Endodermal cell (in vitro differentiated cells): ENCODE measurements at regions not wholly inside any gene's neighbourhood (a gene's known extent, or its start where the extent isn't known, plus 50 kb on each side); places are given as distances from the start of the nearest gene placed in this dataset.

Experiments used
- DNase-seq: peaks from one replicate; pipeline ENCODE4 v3.0.0-alpha.2; 2017
- H3K27ac ChIP-seq: 2 replicates; pipeline ENCODE4 v1.5.1; 2013; ENCODE audit warnings: mild to moderate bottlenecking, low read depth, low read length, moderate library complexity
- H3K27me3 ChIP-seq: 2 replicates; pipeline ENCODE4 v1.6.1; 2013; ENCODE audit warnings: mild to moderate bottlenecking, low read length, moderate library complexity; ENCODE audit not compliant: insufficient read depth, control insufficient read depth, poor library complexity, severe bottlenecking
- H3K36me3 ChIP-seq: 2 replicates; pipeline ENCODE4 v1.7.0; 2013; ENCODE audit warnings: mild to moderate bottlenecking, low read length, moderate library complexity; ENCODE audit not compliant: control insufficient read depth, insufficient read depth
- H3K4me1 ChIP-seq: one replicate; pipeline ENCODE4 v1.7.0; 2013; ENCODE audit warnings: low read length; ENCODE audit not compliant: control insufficient read depth, insufficient read depth
- H3K4me3 ChIP-seq: 2 replicates; pipeline ENCODE4 v1.5.1; 2013; ENCODE audit warnings: mild to moderate bottlenecking, low read length, moderate library complexity
- H3K9ac ChIP-seq: 2 replicates; pipeline ENCODE4 v1.6.1; 2013; ENCODE audit warnings: mild to moderate bottlenecking, low read length, moderate library complexity; ENCODE audit not compliant: poor library complexity, severe bottlenecking; ENCODE audit errors: extremely low read depth
- H3K9me3 ChIP-seq: 2 replicates; pipeline ENCODE4 v1.6.1; 2013; ENCODE audit warnings: mild to moderate bottlenecking, low read length, moderate library complexity; ENCODE audit not compliant: control insufficient read depth
- H3K27ac Mint-ChIP-seq: 2 replicates; pipeline ENCODE4 v1.8.0; 2020; ENCODE audit warnings: mixed read lengths
- H3K27me3 Mint-ChIP-seq: 2 replicates; pipeline ENCODE4 v1.8.0; 2021; ENCODE audit warnings: mild to moderate bottlenecking, mixed read lengths; ENCODE audit not compliant: insufficient read depth
- H3K36me3 Mint-ChIP-seq: 2 replicates; pipeline ENCODE4 v1.8.0; 2020; ENCODE audit warnings: low read depth, mixed read lengths
- H3K4me1 Mint-ChIP-seq: 2 replicates; pipeline ENCODE4 v1.8.0; 2020; ENCODE audit warnings: mixed read lengths
- H3K4me3 Mint-ChIP-seq: 2 replicates; pipeline ENCODE4 v1.8.0; 2020; ENCODE audit warnings: mild to moderate bottlenecking, moderate library complexity, mixed read lengths
- H3K9me3 Mint-ChIP-seq: 2 replicates; pipeline ENCODE4 v1.8.0; 2020; ENCODE audit warnings: mild to moderate bottlenecking, mixed read lengths
- CTCF ChIP-seq: fragments of 200-600 bp; sonication (generic); conservative IDR thresholded peaks from 2 replicates; pipeline ENCODE4 v1.5.0; 2021; ENCODE audit warnings: antibody characterized with exemption, mild to moderate bottlenecking
- WGBS, 2 experiments: methylation state at CpG; one replicate each; pipeline versions ENCODE4 v1.1.5 to v1.1.7; 2013; ENCODE audit warnings: missing lambda C conversion rate in 2 of 2, mixed read lengths in 1 of 2; ENCODE audit not compliant: insufficient coverage in 1 of 2, insufficient read length in 1 of 2; 5-methylcytosine and 5-hydroxymethylcytosine counted together

- Mint-ChIP-seq H3K27ac (no peak overlapping the region), H3K36me3 (no peaks in the 10 kb centered on the region), H3K4me1 (peaks cover 9% of the 10 kb centered on the region), H3K9me3 (peaks cover 1% of the 10 kb centered on the region), H3K27me3 (no peaks in the 10 kb centered on the region), H3K4me3 (no peak overlapping the region)
- WGBS, 2 experiments = 54 to 67% methylated on average over 2 to 3 of the region's 3 CpGs
- no peak for DNase-seq
- Histone ChIP-seq H3K27ac (no peak overlapping the region), H3K36me3 (no peaks in the 10 kb centered on the region), H3K9ac (no peak overlapping the region), H3K27me3 (no peaks in the 10 kb centered on the region), H3K4me3 (no peak overlapping the region), H3K9me3 (peaks cover 59% of the 10 kb centered on the region), H3K4me1 (no peaks in the 10 kb centered on the region)
- TF ChIP-seq CTCF = no peak
Measured at GRCh38 chr18:71827301-71827700, 716.8 kb downstream of the CBLN2 start.

- no peak overlapping the region for H3K27ac ChIP-seq
- WGBS, 2 experiments = 42% methylated on average over 1 of the region's 2 CpGs; no CpG with 5 or more reads in 1 of the 2 experiments
- Mint-ChIP-seq H3K27me3 (no peaks in the 10 kb centered on the region), H3K27ac (no peak overlapping the region), H3K36me3 (no peaks in the 10 kb centered on the region), H3K9me3 (no peaks in the 10 kb centered on the region), H3K4me3 (no peak overlapping the region), H3K4me1 (no peaks in the 10 kb centered on the region)
- peaks cover 66% of the 10 kb centered on the region for H3K9me3 ChIP-seq
- no peaks in the 10 kb centered on the region for H3K27me3 ChIP-seq
- H3K4me3 ChIP-seq = no peak overlapping the region
- no peaks in the 10 kb centered on the region for H3K36me3 ChIP-seq
- H3K9ac ChIP-seq = no peak overlapping the region
- DNase-seq = no peak
- H3K4me1 ChIP-seq = no peaks in the 10 kb centered on the region
- no peak for TF ChIP-seq CTCF
Measured at GRCh38 chr18:71815305-71815704, 728.8 kb downstream of the CBLN2 start.

- Histone ChIP-seq H3K4me1 (no peaks in the 10 kb centered on the region), H3K9me3 (peaks cover 66% of the 10 kb centered on the region), H3K4me3 (no peak overlapping the region), H3K9ac (no peak overlapping the region), H3K27me3 (no peaks in the 10 kb centered on the region), H3K36me3 (no peaks in the 10 kb centered on the region), H3K27ac (no peak overlapping the region)
- Mint-ChIP-seq H3K9me3 (no peaks in the 10 kb centered on the region), H3K4me3 (no peak overlapping the region), H3K4me1 (peaks cover 5% of the 10 kb centered on the region), H3K36me3 (no peaks in the 10 kb centered on the region), H3K27ac (no peak overlapping the region), H3K27me3 (no peaks in the 10 kb centered on the region)
- 57 to 66% methylated on average over 2 to 3 of the region's 3 CpGs for WGBS, 2 experiments
- DNase-seq = no peak
- no peak for TF ChIP-seq CTCF
Measured at GRCh38 chr18:71809711-71810110, 734.4 kb downstream of the CBLN2 start.
